Adipocyte (in vitro differentiated cells): ENCODE measurements at regions not wholly inside any gene's neighbourhood (a gene's known extent, or its start where the extent isn't known, plus 50 kb on each side); places are given as distances from the start of the nearest gene placed in this dataset.

Experiments
- DNase-seq: peaks from one replicate; pipeline ENCODE4 v3.0.0-alpha.2; 2015; ENCODE audit warnings: low read depth
- H3K27me3 ChIP-seq: replicated peaks from 2 replicates; pipeline ENCODE4 v1.7.0; 2013; ENCODE audit warnings: mild to moderate bottlenecking, low read length, moderate library complexity; ENCODE audit not compliant: control insufficient read depth, insufficient read depth
- H3K36me3 ChIP-seq: 2 replicates; pipeline ENCODE4 v1.7.0; 2013; ENCODE audit warnings: low read length, mild to moderate bottlenecking, moderate library complexity; ENCODE audit not compliant: control insufficient read depth, insufficient read depth, severe bottlenecking
- H3K4me1 ChIP-seq: 2 replicates; pipeline ENCODE4 v1.7.0; 2013; ENCODE audit warnings: mild to moderate bottlenecking, low read length, moderate library complexity; ENCODE audit not compliant: control insufficient read depth, insufficient read depth
- H3K4me3 ChIP-seq: 2 replicates; pipeline ENCODE4 v1.7.0; 2013; ENCODE audit warnings: mild to moderate bottlenecking, low read length, moderate library complexity
- H3K9ac ChIP-seq: 2 replicates; pipeline ENCODE4 v1.7.0; 2013; ENCODE audit warnings: mild to moderate bottlenecking, low read length, moderate library complexity
- H3K9me3 ChIP-seq: 2 replicates; pipeline ENCODE4 v1.7.0; 2013; ENCODE audit warnings: mild to moderate bottlenecking, low read length, moderate library complexity; ENCODE audit not compliant: control insufficient read depth

GRCh38 chr1:188425687-188426086, 1596.9 kb downstream of the PLA2G4A start:
- Histone ChIP-seq H3K27me3 (no peaks in the 10 kb centered on the region), H3K4me3 (no peak overlapping the region), H3K9ac (no peak overlapping the region), H3K36me3 (no peaks in the 10 kb centered on the region), H3K4me1 (no peaks in the 10 kb centered on the region), H3K9me3 (no peaks in the 10 kb centered on the region)
- peak; percentile 77 for DNase-seq

- no peaks in the 10 kb centered on the region for H3K36me3 ChIP-seq
- no peaks in the 10 kb centered on the region for H3K9me3 ChIP-seq
- no peak overlapping the region for H3K4me3 ChIP-seq
- no peaks in the 10 kb centered on the region for H3K27me3 ChIP-seq
- H3K4me1 ChIP-seq: no peaks in the 10 kb centered on the region
- H3K9ac ChIP-seq: no peak overlapping the region
- peak; percentile 7 for DNase-seq
These were observed 1597.8 kb downstream of the PLA2G4A start for GRCh38 chr1:188426561-188426960.

GRCh38 chr1:188427642-188428041, 1598.9 kb downstream of the PLA2G4A start:
- Histone ChIP-seq H3K27me3 (no peaks in the 10 kb centered on the region), H3K9me3 (no peaks in the 10 kb centered on the region), H3K4me1 (no peaks in the 10 kb centered on the region), H3K4me3 (no peak overlapping the region), H3K36me3 (no peaks in the 10 kb centered on the region), H3K9ac (no peak overlapping the region)
- no peak for DNase-seq

GRCh38 chr1:188429386-188429785, 1600.6 kb downstream of the PLA2G4A start:
- H3K9ac ChIP-seq: no peak overlapping the region
- H3K27me3 ChIP-seq: no peaks in the 10 kb centered on the region
- DNase-seq: peak; percentile 69
- no peaks in the 10 kb centered on the region for H3K36me3 ChIP-seq
- H3K4me3 ChIP-seq: no peak overlapping the region
- no peaks in the 10 kb centered on the region for H3K4me1 ChIP-seq
- no peaks in the 10 kb centered on the region for H3K9me3 ChIP-seq

GRCh38 chr1:188432427-188432826, 1603.7 kb downstream of the PLA2G4A start:
- no peaks in the 10 kb centered on the region for H3K36me3 ChIP-seq
- H3K4me3 ChIP-seq: no peak overlapping the region
- H3K4me1 ChIP-seq: no peaks in the 10 kb centered on the region
- no peak overlapping the region for H3K9ac ChIP-seq
- no peaks in the 10 kb centered on the region for H3K27me3 ChIP-seq
- H3K9me3 ChIP-seq: no peaks in the 10 kb centered on the region
- DNase-seq: no peak

GRCh38 chr1:188433425-188433824, 1604.7 kb downstream of the PLA2G4A start:
- Histone ChIP-seq H3K9me3 (no peaks in the 10 kb centered on the region), H3K4me3 (no peak overlapping the region), H3K36me3 (no peaks in the 10 kb centered on the region), H3K4me1 (no peaks in the 10 kb centered on the region), H3K9ac (no peak overlapping the region), H3K27me3 (no peaks in the 10 kb centered on the region)
- peak; percentile 70 for DNase-seq

- Histone ChIP-seq H3K4me3 (no peak overlapping the region), H3K36me3 (no peaks in the 10 kb centered on the region), H3K4me1 (no peaks in the 10 kb centered on the region), H3K27me3 (no peaks in the 10 kb centered on the region), H3K9ac (no peak overlapping the region), H3K9me3 (no peaks in the 10 kb centered on the region)
- DNase-seq: no peak
These were observed 1615.8 kb downstream of the PLA2G4A start for GRCh38 chr1:188444526-188444925.

GRCh38 chr1:188462837-188463236, 1634.1 kb downstream of the PLA2G4A start:
- no peak overlapping the region for H3K9ac ChIP-seq
- H3K4me3 ChIP-seq: no peak overlapping the region
- no peaks in the 10 kb centered on the region for H3K36me3 ChIP-seq
- H3K9me3 ChIP-seq: no peaks in the 10 kb centered on the region
- peak; percentile 35 for DNase-seq
- H3K27me3 ChIP-seq: no peaks in the 10 kb centered on the region
- no peaks in the 10 kb centered on the region for H3K4me1 ChIP-seq

GRCh38 chr1:188463919-188464318, 1635.2 kb downstream of the PLA2G4A start:
- no peaks in the 10 kb centered on the region for H3K27me3 ChIP-seq
- H3K4me1 ChIP-seq: no peaks in the 10 kb centered on the region
- H3K9me3 ChIP-seq: no peaks in the 10 kb centered on the region
- no peak overlapping the region for H3K4me3 ChIP-seq
- H3K9ac ChIP-seq: no peak overlapping the region
- H3K36me3 ChIP-seq: no peaks in the 10 kb centered on the region
- no peak for DNase-seq

- Histone ChIP-seq H3K36me3 (no peaks in the 10 kb centered on the region), H3K9ac (no peak overlapping the region), H3K4me1 (no peaks in the 10 kb centered on the region), H3K9me3 (no peaks in the 10 kb centered on the region), H3K4me3 (no peak overlapping the region), H3K27me3 (no peaks in the 10 kb centered on the region)
- DNase-seq: no peak
These were observed 1637.8 kb downstream of the PLA2G4A start for GRCh38 chr1:188466539-188466938.

- DNase-seq: peak; percentile 33
- H3K9ac ChIP-seq: no peak overlapping the region
- no peak overlapping the region for H3K4me3 ChIP-seq
- H3K36me3 ChIP-seq: no peaks in the 10 kb centered on the region
- H3K27me3 ChIP-seq: no peaks in the 10 kb centered on the region
- H3K4me1 ChIP-seq: no peaks in the 10 kb centered on the region
- H3K9me3 ChIP-seq: no peaks in the 10 kb centered on the region
These were observed 1647.9 kb downstream of the PLA2G4A start for GRCh38 chr1:188476606-188477005.

GRCh38 chr1:188489336-188490112, 1660.8 kb downstream of the PLA2G4A start:
- H3K36me3 ChIP-seq: no peaks in the 10 kb centered on the region
- DNase-seq: peak; percentile 57
- no peaks in the 10 kb centered on the region for H3K27me3 ChIP-seq
- no peak overlapping the region for H3K4me3 ChIP-seq
- H3K4me1 ChIP-seq: no peaks in the 10 kb centered on the region
- no peaks in the 10 kb centered on the region for H3K9me3 ChIP-seq
- H3K9ac ChIP-seq: no peak overlapping the region
